Upper lobe of right lung (tissue), 1 donor: ENCODE measurements at regions not wholly inside any gene's neighbourhood (a gene's known extent, or its start where the extent isn't known, plus 50 kb on each side); places are given as distances from the start of the nearest gene placed in this dataset.

ENCODE experiments used
- ATAC-seq: fragments of 200-7000 bp; cut with Tn5 transposase; one replicate; pipeline ENCODE4 v1.9.1; 2020; ENCODE audit warnings: mild to moderate bottlenecking, moderate library complexity
- DNase-seq: peaks from one replicate; pipeline ENCODE4 v3.0.0-alpha.2; 2020
- H3K27ac ChIP-seq: fragments of 200-600 bp; one replicate; pipeline ENCODE4 v1.8.0; 2022
- H3K27me3 ChIP-seq: fragments of 200-600 bp; one replicate; pipeline ENCODE4 v1.8.0; 2022; ENCODE audit warnings: mild to moderate bottlenecking
- H3K36me3 ChIP-seq: fragments of 200-600 bp; one replicate; pipeline ENCODE4 v1.8.0; 2022
- H3K4me1 ChIP-seq: fragments of 200-600 bp; one replicate; pipeline ENCODE4 v1.8.0; 2022
- H3K4me3 ChIP-seq: fragments of 200-600 bp; one replicate; pipeline ENCODE4 v1.8.0; 2022; ENCODE audit warnings: mild to moderate bottlenecking
- H3K9me3 ChIP-seq: fragments of 200-600 bp; one replicate; pipeline ENCODE4 v1.8.0; 2022
- intact Hi-C: fragments of 100-400 bp; cut with DNase I; formaldehyde crosslinking; loops from one replicate; pipeline ENCODE4 v1.11.0; 2022
- TF ChIP-seq, protein P1 (sequence below): fragments of 200-600 bp; IDR thresholded peaks from one replicate; pipeline ENCODE4 v1.8.0; 2022; ENCODE audit warnings: antibody characterized with exemption
- donor health status: DM: no; HTN: yes; CAD: no; lungs with severe emphysema.

- no peaks in the 10 kb centered on the region for H3K36me3 ChIP-seq
- TF ChIP-seq, protein P1, sequence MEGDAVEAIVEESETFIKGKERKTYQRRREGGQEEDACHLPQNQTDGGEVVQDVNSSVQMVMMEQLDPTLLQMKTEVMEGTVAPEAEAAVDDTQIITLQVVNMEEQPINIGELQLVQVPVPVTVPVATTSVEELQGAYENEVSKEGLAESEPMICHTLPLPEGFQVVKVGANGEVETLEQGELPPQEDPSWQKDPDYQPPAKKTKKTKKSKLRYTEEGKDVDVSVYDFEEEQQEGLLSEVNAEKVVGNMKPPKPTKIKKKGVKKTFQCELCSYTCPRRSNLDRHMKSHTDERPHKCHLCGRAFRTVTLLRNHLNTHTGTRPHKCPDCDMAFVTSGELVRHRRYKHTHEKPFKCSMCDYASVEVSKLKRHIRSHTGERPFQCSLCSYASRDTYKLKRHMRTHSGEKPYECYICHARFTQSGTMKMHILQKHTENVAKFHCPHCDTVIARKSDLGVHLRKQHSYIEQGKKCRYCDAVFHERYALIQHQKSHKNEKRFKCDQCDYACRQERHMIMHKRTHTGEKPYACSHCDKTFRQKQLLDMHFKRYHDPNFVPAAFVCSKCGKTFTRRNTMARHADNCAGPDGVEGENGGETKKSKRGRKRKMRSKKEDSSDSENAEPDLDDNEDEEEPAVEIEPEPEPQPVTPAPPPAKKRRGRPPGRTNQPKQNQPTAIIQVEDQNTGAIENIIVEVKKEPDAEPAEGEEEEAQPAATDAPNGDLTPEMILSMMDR: no peak
- no peaks in the 10 kb centered on the region for H3K4me1 ChIP-seq
- ATAC-seq (no peak), DNase-seq (no peak)
- no peaks in the 10 kb centered on the region for H3K9me3 ChIP-seq
- no peaks in the 10 kb centered on the region for H3K27me3 ChIP-seq
- H3K4me3 ChIP-seq: no peak overlapping the region
- intact Hi-C loops: no loop called here
- no peak overlapping the region for H3K27ac ChIP-seq
These were observed 252.6 kb downstream of the TMEM47 start for GRCh38 chrX:34404386-34405070.

DNA sequence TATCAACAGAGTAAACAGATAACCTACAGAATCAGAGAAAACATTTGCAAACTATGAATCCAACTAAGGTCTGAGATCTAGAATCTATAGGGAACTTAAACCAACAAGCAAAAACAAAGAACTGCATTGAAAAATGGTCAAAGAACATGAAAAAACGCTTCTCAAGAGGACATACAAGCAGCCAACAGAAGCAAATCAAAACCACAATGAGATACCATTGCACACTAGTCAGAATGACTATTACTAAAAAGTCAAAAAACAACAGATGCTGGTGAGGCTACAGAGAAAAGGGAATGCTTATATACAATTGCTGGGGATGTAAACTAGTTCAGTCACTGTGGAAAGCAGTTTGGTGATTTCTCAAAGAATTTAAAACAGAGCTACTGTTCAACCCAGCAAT lies 255.7 kb downstream of the TMEM47 start:
- TF ChIP-seq, protein P1: no peak
- Histone ChIP-seq H3K4me3 (no peak overlapping the region), H3K4me1 (no peaks in the 10 kb centered on the region), H3K27me3 (no peaks in the 10 kb centered on the region), H3K27ac (no peak overlapping the region), H3K36me3 (no peaks in the 10 kb centered on the region), H3K9me3 (no peaks in the 10 kb centered on the region)
- DNase-seq (no peak), ATAC-seq (no peak)
- intact Hi-C loops: no loop called here

GRCh38 chrX:34382416-34382815 lies 250.3 kb upstream of the FAM47A start:
- Histone ChIP-seq H3K9me3 (no peaks in the 10 kb centered on the region), H3K27ac (no peak overlapping the region), H3K36me3 (no peaks in the 10 kb centered on the region), H3K27me3 (no peaks in the 10 kb centered on the region), H3K4me3 (no peak overlapping the region), H3K4me1 (no peaks in the 10 kb centered on the region)
- intact Hi-C loops: no loop called here
- DNase-seq: no peak
- TF ChIP-seq, protein P1: no peak
- ATAC-seq: no peak

DNA sequence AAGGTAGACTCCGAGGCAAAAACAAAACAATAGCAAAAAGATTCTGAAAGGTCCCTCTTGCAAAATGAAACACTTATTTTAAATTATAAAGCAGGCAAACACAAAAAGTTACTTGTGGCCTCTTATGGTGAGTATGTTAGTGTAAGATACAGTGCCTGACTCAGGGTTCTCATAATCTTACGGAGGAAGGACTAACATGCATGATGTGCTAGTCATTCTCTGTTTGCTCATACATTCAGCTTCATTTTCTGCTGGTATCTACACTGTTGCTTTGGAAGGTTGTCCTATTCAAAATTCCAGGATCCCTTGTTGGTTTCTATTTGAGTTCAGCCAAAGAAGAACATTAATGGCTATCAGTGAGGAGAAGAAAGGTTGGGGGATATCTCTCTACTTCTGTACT lies 249.1 kb upstream of the FAM47A start:
- intact Hi-C loops: no loop called here
- no peaks in the 10 kb centered on the region for H3K4me1 ChIP-seq
- no peaks in the 10 kb centered on the region for H3K9me3 ChIP-seq
- DNase-seq: no peak
- H3K4me3 ChIP-seq: no peak overlapping the region
- no peak overlapping the region for H3K27ac ChIP-seq
- H3K36me3 ChIP-seq: no peaks in the 10 kb centered on the region
- no peak for ATAC-seq
- TF ChIP-seq, protein P1: no peak
- H3K27me3 ChIP-seq: no peaks in the 10 kb centered on the region

- intact Hi-C loops: no loop called here
These were observed 247.8 kb upstream of the FAM47A start for GRCh38 chrX:34379891-34380290.

More at GRCh38 chrX:34379891-34380290, 247.8 kb upstream of the FAM47A start:
- no peak for DNase-seq
- Histone ChIP-seq H3K27ac (no peak overlapping the region), H3K27me3 (no peaks in the 10 kb centered on the region), H3K9me3 (no peaks in the 10 kb centered on the region), H3K36me3 (no peaks in the 10 kb centered on the region), H3K4me1 (no peaks in the 10 kb centered on the region), H3K4me3 (no peak overlapping the region)
- TF ChIP-seq, protein P1: no peak
- ATAC-seq: no peak
